DOHH2 (cell line): ENCODE measurements at regions not wholly inside any gene's neighbourhood (a gene's known extent, or its start where the extent isn't known, plus 50 kb on each side); places are given as distances from the start of the nearest gene placed in this dataset.

ENCODE experiments used
- H3F3A ChIP-seq: fragments of 200-600 bp; sonication (generic), shearing (Covaris generic); 2 replicates; pipeline ENCODE4 v1.6.0; 2016; ENCODE audit warnings: antibody characterized with exemption, mild to moderate bottlenecking; ENCODE audit not compliant: control insufficient read depth, insufficient read depth
- H3K27ac ChIP-seq: fragments of 200-600 bp; sonication (generic); 2 replicates; pipeline ENCODE4 v1.5.1; 2014; ENCODE audit warnings: low read depth, mild to moderate bottlenecking, low read length, moderate library complexity
- H3K27me3 ChIP-seq: fragments of 200-600 bp; sonication (generic); 2 replicates; pipeline ENCODE4 v1.6.1; 2014; ENCODE audit warnings: mild to moderate bottlenecking, low read length, mixed read lengths; ENCODE audit not compliant: control insufficient read depth
- H3K36me3 ChIP-seq: fragments of 200-600 bp; sonication (generic); 2 replicates; pipeline ENCODE4 v1.6.1; 2014; ENCODE audit warnings: mild to moderate bottlenecking, low read length, moderate library complexity, mixed read lengths; ENCODE audit not compliant: control insufficient read depth
- H3K4me1 ChIP-seq: fragments of 200-600 bp; sonication (generic); 2 replicates; pipeline ENCODE4 v1.6.1; 2014; ENCODE audit warnings: mild to moderate bottlenecking, low read length, mixed read lengths; ENCODE audit not compliant: control insufficient read depth
- H3K4me2 ChIP-seq: fragments of 200-600 bp; sonication (generic); 2 replicates; pipeline ENCODE4 v1.6.0; 2014; ENCODE audit warnings: mild to moderate bottlenecking, low read length, moderate library complexity
- H3K4me3 ChIP-seq: fragments of 200-600 bp; sonication (generic); 2 replicates; pipeline ENCODE4 v1.5.1; 2014; ENCODE audit warnings: mild to moderate bottlenecking, low read length, mixed read lengths
- H3K79me2 ChIP-seq: fragments of 200-600 bp; sonication (generic); 2 replicates; pipeline ENCODE4 v1.6.1; 2014; ENCODE audit warnings: mild to moderate bottlenecking, low read length, mixed read lengths; ENCODE audit not compliant: control insufficient read depth
- H3K9me2 ChIP-seq: fragments of 200-600 bp; sonication (generic); replicated peaks from 2 replicates; pipeline ENCODE4 v1.6.1; 2014; ENCODE audit warnings: mild to moderate bottlenecking, low read length, mixed read lengths; ENCODE audit not compliant: control insufficient read depth
- H3K9me3 ChIP-seq: fragments of 200-600 bp; sonication (generic); 2 replicates; pipeline ENCODE4 v1.6.1; 2014; ENCODE audit warnings: antibody characterized with exemption, low read length, mixed read lengths; ENCODE audit not compliant: control insufficient read depth, insufficient read depth
- H4K20me1 ChIP-seq: fragments of 200-600 bp; sonication (generic); 2 replicates; pipeline ENCODE4 v1.6.0; 2014; ENCODE audit warnings: low read depth, mild to moderate bottlenecking, antibody characterized with exemption, low read length, moderate library complexity; ENCODE audit not compliant: control insufficient read depth, insufficient read depth
- EZH2phosphoT487 ChIP-seq: fragments of 200-600 bp; sonication (generic); IDR thresholded peaks from 2 replicates; pipeline ENCODE4 v1.6.1; 2017; ENCODE audit warnings: borderline replicate concordance, mild to moderate bottlenecking, antibody characterized with exemption, low read length, moderate library complexity, mixed read lengths
- TF ChIP-seq, protein P1 (sequence below): fragments of 200-600 bp; sonication (generic); IDR thresholded peaks from one replicate; pipeline ENCODE4 v1.5.1; 2014; ENCODE audit warnings: antibody characterized with exemption, mild to moderate bottlenecking, low read depth, low read length; ENCODE audit not compliant: poor library complexity, severe bottlenecking

DNA sequence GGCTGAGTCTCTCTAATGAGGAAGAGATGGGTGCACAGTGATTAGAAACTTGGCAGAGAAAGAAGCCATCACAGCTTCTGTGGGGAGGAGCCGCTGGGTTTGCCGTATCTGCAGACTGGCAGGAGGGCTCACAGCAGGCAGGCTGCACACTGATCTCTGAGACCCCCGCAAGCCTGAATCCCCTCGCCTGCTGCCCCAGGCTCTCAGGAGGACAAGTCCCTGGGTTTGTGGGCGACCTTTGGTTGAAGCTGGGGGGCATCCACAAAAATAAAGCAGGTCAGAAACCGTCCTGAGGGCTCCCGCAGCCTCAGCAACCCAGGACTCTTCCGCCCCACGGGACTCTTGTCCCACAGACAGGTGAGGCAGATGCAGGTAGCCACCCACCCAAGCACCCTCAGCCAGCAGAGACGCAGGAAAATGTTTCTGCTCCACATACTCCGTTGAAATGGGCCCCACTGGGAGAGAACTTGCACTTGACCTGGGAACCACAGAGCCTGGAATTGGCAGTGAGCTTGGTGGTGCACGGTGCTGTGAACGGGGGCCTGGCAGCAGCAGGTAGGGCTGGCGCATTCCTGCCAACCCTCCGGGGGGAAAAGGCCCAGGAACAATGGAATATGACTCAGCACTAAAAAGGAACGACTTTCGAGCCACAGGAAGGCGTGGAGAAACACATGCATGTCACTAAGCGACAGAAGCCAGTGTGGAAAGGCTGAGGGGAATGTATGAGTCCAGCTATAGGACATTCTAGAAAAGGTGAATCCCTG, 89.9 kb downstream of the YTHDF1 start:
- no peak for TF ChIP-seq EZH2phosphoT487
- TF ChIP-seq, protein P1, sequence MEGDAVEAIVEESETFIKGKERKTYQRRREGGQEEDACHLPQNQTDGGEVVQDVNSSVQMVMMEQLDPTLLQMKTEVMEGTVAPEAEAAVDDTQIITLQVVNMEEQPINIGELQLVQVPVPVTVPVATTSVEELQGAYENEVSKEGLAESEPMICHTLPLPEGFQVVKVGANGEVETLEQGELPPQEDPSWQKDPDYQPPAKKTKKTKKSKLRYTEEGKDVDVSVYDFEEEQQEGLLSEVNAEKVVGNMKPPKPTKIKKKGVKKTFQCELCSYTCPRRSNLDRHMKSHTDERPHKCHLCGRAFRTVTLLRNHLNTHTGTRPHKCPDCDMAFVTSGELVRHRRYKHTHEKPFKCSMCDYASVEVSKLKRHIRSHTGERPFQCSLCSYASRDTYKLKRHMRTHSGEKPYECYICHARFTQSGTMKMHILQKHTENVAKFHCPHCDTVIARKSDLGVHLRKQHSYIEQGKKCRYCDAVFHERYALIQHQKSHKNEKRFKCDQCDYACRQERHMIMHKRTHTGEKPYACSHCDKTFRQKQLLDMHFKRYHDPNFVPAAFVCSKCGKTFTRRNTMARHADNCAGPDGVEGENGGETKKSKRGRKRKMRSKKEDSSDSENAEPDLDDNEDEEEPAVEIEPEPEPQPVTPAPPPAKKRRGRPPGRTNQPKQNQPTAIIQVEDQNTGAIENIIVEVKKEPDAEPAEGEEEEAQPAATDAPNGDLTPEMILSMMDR: no peak
- no peaks in the 10 kb centered on the region for H3F3A ChIP-seq
- no peaks in the 10 kb centered on the region for H4K20me1 ChIP-seq
- no peak overlapping the region for H3K4me2 ChIP-seq
- H3K4me1 ChIP-seq: no peaks in the 10 kb centered on the region
- H3K4me3 ChIP-seq: no peak overlapping the region
- no peaks in the 10 kb centered on the region for H3K9me3 ChIP-seq
- H3K36me3 ChIP-seq: no peaks in the 10 kb centered on the region
- H3K27ac ChIP-seq: no peak overlapping the region
- H3K9me2 ChIP-seq: no peaks in the 10 kb centered on the region
- no peaks in the 10 kb centered on the region for H3K79me2 ChIP-seq
- H3K27me3 ChIP-seq: no peaks in the 10 kb centered on the region

DNA sequence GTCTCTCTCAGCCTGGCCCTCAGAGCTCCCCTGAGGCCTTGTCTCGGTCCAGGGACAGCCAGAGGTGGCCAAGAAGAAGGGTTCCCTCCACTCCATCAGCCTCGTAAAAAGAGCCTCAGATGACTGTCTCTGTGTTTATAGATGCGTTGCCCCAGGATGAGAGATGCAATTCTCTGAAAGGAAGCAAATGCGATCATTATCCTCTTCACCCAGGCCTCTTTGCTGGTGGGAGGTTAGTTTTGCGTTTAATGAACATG, 90.4 kb downstream of the YTHDF1 start:
- TF ChIP-seq, protein P1: no peak
- TF ChIP-seq EZH2phosphoT487: no peak
- no peaks in the 10 kb centered on the region for H3F3A ChIP-seq
- no peaks in the 10 kb centered on the region for H3K9me2 ChIP-seq
- no peaks in the 10 kb centered on the region for H3K36me3 ChIP-seq
- H3K27me3 ChIP-seq: no peaks in the 10 kb centered on the region
- H3K9me3 ChIP-seq: no peaks in the 10 kb centered on the region
- H3K4me1 ChIP-seq: no peaks in the 10 kb centered on the region
- no peaks in the 10 kb centered on the region for H3K79me2 ChIP-seq
- no peak overlapping the region for H3K4me2 ChIP-seq
- H4K20me1 ChIP-seq: no peaks in the 10 kb centered on the region
- no peak overlapping the region for H3K27ac ChIP-seq
- no peak overlapping the region for H3K4me3 ChIP-seq

DNA sequence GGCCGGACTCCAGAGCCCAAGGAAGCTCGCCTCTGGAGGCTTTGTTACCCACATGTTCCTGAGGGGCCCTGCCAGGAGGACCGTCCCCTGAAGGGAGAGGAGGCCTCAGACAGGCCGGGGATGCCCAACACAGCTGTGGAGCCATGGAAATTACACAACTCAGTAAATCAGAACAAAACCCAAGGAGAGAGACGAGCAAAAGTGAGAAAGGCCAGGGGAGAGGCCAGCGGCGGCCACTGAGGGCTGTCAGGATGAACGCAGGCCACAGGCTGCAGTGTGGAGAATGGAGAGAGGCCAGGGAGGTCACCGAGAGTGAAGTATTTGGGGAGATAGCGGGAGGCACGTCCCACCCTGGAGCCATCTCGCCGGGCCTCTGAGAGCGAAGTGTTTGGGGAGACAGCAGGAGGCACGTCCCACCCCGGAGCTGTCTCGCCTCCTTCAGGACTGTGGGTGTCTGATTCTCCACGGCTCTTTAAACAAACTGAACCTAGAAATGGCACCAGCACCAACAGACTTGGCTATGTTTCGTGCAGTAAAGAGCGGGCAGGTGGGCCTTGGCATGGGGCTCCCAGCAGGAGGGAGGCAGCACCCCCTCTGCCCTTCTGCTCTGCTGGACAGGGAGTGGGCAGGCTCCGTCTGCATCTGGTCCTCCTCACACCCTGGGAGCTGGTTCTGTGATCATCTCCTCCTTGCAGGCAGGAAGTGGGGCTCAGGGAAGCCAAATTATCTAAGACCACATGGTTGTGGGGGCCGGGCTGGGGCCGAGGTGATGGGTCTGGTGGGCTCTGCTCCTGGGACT, 91.0 kb downstream of the YTHDF1 start:
- Histone ChIP-seq H3K9me2 (no peaks in the 10 kb centered on the region), H3K4me1 (no peaks in the 10 kb centered on the region), H4K20me1 (no peaks in the 10 kb centered on the region), H3K27me3 (no peaks in the 10 kb centered on the region), H3K36me3 (no peaks in the 10 kb centered on the region), H3K9me3 (no peaks in the 10 kb centered on the region), H3F3A (no peaks in the 10 kb centered on the region), H3K79me2 (no peaks in the 10 kb centered on the region), H3K4me3 (no peak overlapping the region), H3K4me2 (no peak overlapping the region), H3K27ac (no peak overlapping the region)
- TF ChIP-seq, protein P1: no peak
- no peak for TF ChIP-seq EZH2phosphoT487
